HEK293 (cell line): ENCODE measurements at regions not wholly inside any gene's neighbourhood (a gene's known extent, or its start where the extent isn't known, plus 50 kb on each side); places are given as distances from the start of the nearest gene placed in this dataset.

Experiments
- BCL11B ChIP-seq: fragments of 450-650 bp; formaldehyde crosslinking; IDR thresholded peaks from 2 replicates; pipeline ENCODE4 v1.5.1; 2016; ENCODE audit warnings: low read depth, missing biosample characterization, missing genetic modification characterization
- CTCF ChIP-seq: fragments of 450-650 bp; formaldehyde crosslinking; IDR thresholded peaks from 2 replicates; pipeline ENCODE4 v1.5.1; 2016; ENCODE audit warnings: missing biosample characterization, missing genetic modification characterization
- RBAK ChIP-seq: fragments of 450-650 bp; formaldehyde crosslinking; IDR thresholded peaks from 2 replicates; pipeline ENCODE4 v1.5.1; 2016; ENCODE audit warnings: missing biosample characterization, missing genetic modification characterization
- SP2 ChIP-seq: fragments of 450-650 bp; formaldehyde crosslinking; IDR thresholded peaks from 2 replicates; pipeline ENCODE4 v1.5.1; 2016; ENCODE audit warnings: missing biosample characterization, missing genetic modification characterization
- ZNF423 ChIP-seq: fragments of 450-650 bp; formaldehyde crosslinking; IDR thresholded peaks from 2 replicates; pipeline ENCODE4 v1.5.1; 2016; ENCODE audit warnings: missing biosample characterization, missing genetic modification characterization

- TF ChIP-seq BCL11B (tag by site-specific recombination) = no peak
- TF ChIP-seq CTCF (tag by site-specific recombination) = no peak
- no peak for TF ChIP-seq RBAK (tag by site-specific recombination)
- no peak for TF ChIP-seq ZNF423
- TF ChIP-seq SP2 (tag by site-specific recombination) = no peak
These were observed 84.1 kb upstream of the LUZP2 start for GRCh38 chr11:24412722-24413121.
